Upper lobe of left lung (tissue), 6 donors: ENCODE measurements at regions not wholly inside any gene's neighbourhood (a gene's known extent, or its start where the extent isn't known, plus 50 kb on each side); places are given as distances from the start of the nearest gene placed in this dataset.
"Not testable (repeated sequence)": the region's sequence is repeated elsewhere in the genome, so short reads cannot be mapped to it uniquely, and the experiment has no call there.

ENCODE experiments used
- ATAC-seq, 2 donors: fragments of 200-7000 bp; cut with Tn5 transposase; one replicate each; pipeline ENCODE4 v1.9.1; 2022; ENCODE audit warnings: mild to moderate bottlenecking in 2 of 2, moderate library complexity in 2 of 2; ENCODE audit not compliant: low FRiP score in 2 of 2
- DNase-seq, 2 donors: peaks; one replicate each; pipeline ENCODE4 v3.0.0-alpha.2; 2019 to 2020
- H3K27ac ChIP-seq, 4 donors: fragments of 200-600 bp; sonication (generic); one replicate each; pipeline ENCODE4 v1.5.1; 2016 to 2019
- H3K27me3 ChIP-seq, 4 donors: fragments of 200-600 bp; sonication (generic); one replicate each; pipeline ENCODE4 v1.5.1; 2017 to 2019
- H3K36me3 ChIP-seq, 4 donors: fragments of 200-600 bp; sonication (generic); one replicate each; pipeline ENCODE4 v1.5.1; 2016 to 2019
- H3K4me1 ChIP-seq, 4 donors: fragments of 200-600 bp; sonication (generic); one replicate each; pipeline ENCODE4 v1.5.1; 2018 to 2019
- H3K4me3 ChIP-seq, 4 donors: fragments of 200-600 bp; sonication (generic); one replicate each; pipeline ENCODE4 v1.5.1; 2017 to 2019; ENCODE audit warnings: mild to moderate bottlenecking in 2 of 4, moderate library complexity in 1 of 4
- H3K9me3 ChIP-seq, 4 donors: fragments of 200-600 bp; sonication (generic); one replicate each; pipeline ENCODE4 v1.5.1; 2018 to 2019
- CTCF ChIP-seq, 6 experiments: fragments of 450-650 bp in 4 of 6; fragments of 200-600 bp in 2 of 6; sonication (generic) in 2 of 6; IDR thresholded peaks; one replicate each; pipeline ENCODE4 v1.5.1; 2016 to 2019; ENCODE audit warnings: antibody characterized with exemption in 6 of 6
- EP300 ChIP-seq, 4 donors: sonication (generic); formaldehyde crosslinking; IDR thresholded peaks; one replicate each; pipeline ENCODE4 v1.5.1; 2017; ENCODE audit warnings: antibody characterized with exemption in 4 of 4, control low read depth in 2 of 4
- POLR2A ChIP-seq, 4 donors: fragments of 450-650 bp; IDR thresholded peaks; one replicate each; pipeline ENCODE4 v1.5.1; 2016 to 2017; ENCODE audit warnings: antibody characterized with exemption in 4 of 4, mild to moderate bottlenecking in 2 of 4
- POLR2AphosphoS5 ChIP-seq, 2 donors: sonication (generic); formaldehyde crosslinking; IDR thresholded peaks; one replicate each; pipeline ENCODE4 v1.5.1; 2017; ENCODE audit warnings: antibody characterized with exemption in 2 of 2
- WGBS, 2 donors: methylation state at CpG; one replicate each; pipeline ENCODE4 v1.1.5; 2017 to 2018; 5-methylcytosine and 5-hydroxymethylcytosine counted together
- donor health status: DM: no; HTN: no; CAD: no; lungs with moderate emphysema.
- donor health status: DM: no; HTN: yes; CAD: no; lungs with severe emphysema.

- Histone ChIP-seq H3K4me3 (no peak overlapping the region), H3K27me3 (no peaks in the 10 kb centered on the region), H3K4me1 (no peaks in the 10 kb centered on the region), H3K36me3 (no peaks in the 10 kb centered on the region), H3K27ac (no peak overlapping the region), H3K9me3 (no peaks in the 10 kb centered on the region)
- ATAC-seq (no peak), DNase-seq (no peak)
- 35 to 42% methylated on average over 5 of the region's 6 CpGs for WGBS, 2 donors
- no peak for TF ChIP-seq POLR2AphosphoS5 (IDR thresholded peaks at IDR 0.05)
- TF ChIP-seq POLR2A (IDR thresholded peaks at IDR 0.05), result no peak
- peak in 5 of 6 experiments; percentile 24 to 62 (median 58) for TF ChIP-seq CTCF (IDR thresholded peaks at IDR 0.05)
Measured at GRCh38 chr4:150010525-150011126, 67.6 kb upstream of the DCLK2 start.

DNA sequence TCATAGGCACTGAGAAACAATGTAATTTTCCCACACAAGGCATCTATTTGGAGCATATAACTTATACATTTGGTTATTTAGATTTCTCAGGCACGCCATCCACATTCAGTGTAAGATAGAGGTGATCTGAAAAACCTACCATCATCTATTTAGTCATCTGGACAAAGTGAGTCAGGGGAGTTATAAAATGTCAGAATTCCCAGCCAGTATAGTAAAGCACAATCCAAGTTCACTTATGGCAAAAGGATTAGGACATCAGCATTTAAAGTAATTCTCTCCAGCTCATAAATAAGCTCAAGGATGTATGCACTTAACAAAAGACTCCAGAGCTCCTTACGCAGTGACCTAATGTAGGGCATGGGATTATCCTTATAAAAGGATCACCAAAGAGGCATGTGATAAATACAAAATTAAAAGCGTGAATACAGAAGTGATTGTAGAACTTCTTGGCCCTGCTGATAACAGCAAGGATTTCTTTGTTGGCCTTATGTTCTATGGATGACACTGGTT is 65.3 kb upstream of the DCLK2 start:
- TF ChIP-seq EP300 (IDR thresholded peaks at IDR 0.05), result no peak
- Histone ChIP-seq H3K27me3 (no peaks in the 10 kb centered on the region), H3K4me3 (no peak overlapping the region), H3K36me3 (no peaks in the 10 kb centered on the region), H3K27ac (no peak overlapping the region), H3K4me1 (no peaks in the 10 kb centered on the region), H3K9me3 (no peaks in the 10 kb centered on the region)
- ATAC-seq (no peak), DNase-seq (no peak)
- WGBS, 2 donors, result 86 to 91% methylated on average over 3 of the region's 3 CpGs

DNA sequence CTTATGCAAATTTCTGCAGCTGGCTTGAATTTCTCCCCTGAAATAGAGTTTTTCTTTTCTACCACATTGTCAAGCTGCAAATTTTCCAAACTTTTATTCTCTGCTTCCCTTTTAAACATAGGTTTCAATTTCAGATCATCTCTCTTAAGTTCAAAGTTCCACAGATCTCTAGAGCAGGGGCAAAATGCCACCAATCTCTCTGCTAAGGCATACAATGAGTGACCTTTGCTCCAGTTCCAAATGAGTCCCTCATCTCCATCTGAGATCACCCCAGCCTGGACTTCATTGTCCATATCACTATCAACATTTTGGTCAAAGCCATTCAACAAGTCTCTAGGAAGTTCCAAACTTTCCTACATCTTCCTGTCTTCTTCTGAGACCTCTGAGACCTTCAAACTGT is 62.3 kb upstream of the DCLK2 start:
- H3K4me1 ChIP-seq, H3K36me3 ChIP-seq, H3K9me3 ChIP-seq, H3K4me3 ChIP-seq, H3K27ac ChIP-seq, H3K27me3 ChIP-seq, ATAC-seq, DNase-seq: not testable (repeated sequence)

DNA sequence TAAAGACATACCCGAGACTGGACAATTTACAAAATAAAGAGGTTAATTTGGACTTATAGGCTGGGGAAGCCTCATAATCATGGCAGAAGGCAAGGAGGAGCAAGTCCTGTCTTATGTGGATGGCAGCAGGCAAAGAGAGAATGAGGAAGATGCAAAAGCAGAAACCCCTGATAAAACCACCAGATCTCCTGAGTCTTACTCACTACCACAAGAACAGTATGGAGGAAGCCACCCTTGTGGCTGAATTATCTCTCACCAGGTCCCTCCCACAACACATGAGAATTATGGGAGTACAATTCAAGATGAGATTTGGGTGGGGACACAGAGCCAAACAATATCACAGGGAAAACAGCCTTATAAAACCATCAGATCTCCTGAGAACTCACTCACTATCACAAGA is 61.6 kb upstream of the DCLK2 start:
- ATAC-seq, H3K4me3 ChIP-seq, DNase-seq, H3K27ac ChIP-seq, H3K9me3 ChIP-seq, H3K36me3 ChIP-seq, H3K27me3 ChIP-seq, H3K4me1 ChIP-seq: not testable (repeated sequence)
- WGBS, 2 donors, result 93 to 95% methylated on average over 1 of the region's 1 CpG

- no peaks in the 10 kb centered on the region for H3K9me3 ChIP-seq
- WGBS, 2 donors, result 89 to 90% methylated on average over 1 of the region's 1 CpG
- TF ChIP-seq POLR2AphosphoS5 (IDR thresholded peaks at IDR 0.05), result no peak
- no peak for TF ChIP-seq POLR2A (IDR thresholded peaks at IDR 0.05)
- TF ChIP-seq EP300 (IDR thresholded peaks at IDR 0.05), result no peak
- TF ChIP-seq CTCF (IDR thresholded peaks at IDR 0.05), result no peak
- DNase-seq (no peak), ATAC-seq (no peak)
- no peaks in the 10 kb centered on the region for H3K36me3 ChIP-seq
- no peak overlapping the region for H3K27ac ChIP-seq
- H3K4me1 ChIP-seq, result no peaks in the 10 kb centered on the region
- H3K4me3 ChIP-seq, result no peak overlapping the region
- H3K27me3 ChIP-seq, result no peaks in the 10 kb centered on the region
Measured at GRCh38 chr4:150018257-150018656, 60.0 kb upstream of the DCLK2 start.

DNA sequence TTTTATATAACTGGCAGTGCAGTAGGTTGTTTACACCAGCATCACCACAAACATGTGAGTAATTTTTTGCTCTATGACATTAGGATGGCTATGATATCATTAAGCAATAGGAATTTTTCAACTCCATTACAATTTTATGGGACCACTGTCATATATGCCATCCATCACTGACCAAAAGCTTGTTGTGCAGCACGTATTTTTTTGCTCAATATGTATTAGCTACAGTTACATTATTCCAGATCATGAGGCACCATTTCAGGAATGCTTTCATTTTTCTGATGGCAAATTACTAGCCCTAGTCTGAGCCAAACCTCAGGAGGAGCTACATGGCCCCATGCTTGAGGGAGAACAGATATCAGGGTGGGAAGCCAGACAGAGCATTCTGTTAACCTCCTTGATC is 56.8 kb upstream of the DCLK2 start:
- no peak for ATAC-seq
- Histone ChIP-seq H3K9me3 (peaks cover 0 to 1% (median under 1%) of the 10 kb centered on the region in 4 donors), H3K36me3 (no peaks in the 10 kb centered on the region), H3K4me1 (no peaks in the 10 kb centered on the region), H3K27ac (no peak overlapping the region), H3K27me3 (no peaks in the 10 kb centered on the region), H3K4me3 (no peak overlapping the region)
- TF ChIP-seq EP300 (IDR thresholded peaks at IDR 0.05) (no peak), CTCF (IDR thresholded peaks at IDR 0.05) (no peak), POLR2A (IDR thresholded peaks at IDR 0.05) (no peak), POLR2AphosphoS5 (IDR thresholded peaks at IDR 0.05) (no peak)
- no peak for DNase-seq
- WGBS, 2 donors, result 83 to 94% methylated on average over 1 of the region's 1 CpG
